NCI-H2227 (cell line): ENCODE measurements at regions not wholly inside any gene's neighbourhood (a gene's known extent, or its start where the extent isn't known, plus 50 kb on each side); places are given as distances from the start of the nearest gene placed in this dataset.

ENCODE experiments used
- DNase-seq: peaks from one replicate; lab custom pipeline; 2025; ENCODE audit not compliant: unreplicated experiment; lab: John Stamatoyannopoulos, UW

DNA sequence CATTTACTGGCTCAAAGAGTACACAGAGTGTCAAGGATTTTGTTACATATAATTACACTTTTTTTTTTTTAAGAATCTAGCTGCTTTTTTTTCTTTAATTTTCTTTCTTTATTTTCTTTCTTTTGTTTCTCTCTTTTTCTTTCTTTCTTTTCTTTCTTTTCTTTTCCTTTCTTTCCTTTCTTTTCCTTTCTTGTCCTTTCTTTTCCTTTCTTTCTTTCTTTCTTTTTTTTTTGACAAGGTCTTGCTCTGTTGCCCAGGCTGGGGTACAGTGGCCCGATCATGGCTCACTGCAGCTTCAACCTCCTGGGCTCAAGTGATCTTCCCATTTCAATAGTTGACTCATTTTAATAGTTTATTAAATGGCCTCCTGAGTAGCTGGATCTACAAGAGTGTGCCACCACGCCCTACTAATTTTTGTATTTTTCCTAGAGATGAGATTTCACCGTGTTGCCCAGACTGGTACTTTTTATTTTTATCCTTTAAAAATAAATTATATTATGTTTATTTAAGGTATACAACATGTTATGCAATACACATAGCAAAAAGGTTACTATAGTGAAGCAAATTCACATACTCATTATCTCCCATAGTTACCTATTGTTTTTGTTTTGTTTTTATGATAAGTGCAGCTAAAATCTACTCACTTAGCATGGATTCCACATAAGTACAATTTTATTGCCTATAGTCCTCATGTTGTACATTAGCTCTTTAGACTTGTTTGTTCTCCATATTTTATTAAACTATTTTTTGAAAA is 381.5 kb upstream of the KLF4 start:
- no peak for DNase-seq

DNA sequence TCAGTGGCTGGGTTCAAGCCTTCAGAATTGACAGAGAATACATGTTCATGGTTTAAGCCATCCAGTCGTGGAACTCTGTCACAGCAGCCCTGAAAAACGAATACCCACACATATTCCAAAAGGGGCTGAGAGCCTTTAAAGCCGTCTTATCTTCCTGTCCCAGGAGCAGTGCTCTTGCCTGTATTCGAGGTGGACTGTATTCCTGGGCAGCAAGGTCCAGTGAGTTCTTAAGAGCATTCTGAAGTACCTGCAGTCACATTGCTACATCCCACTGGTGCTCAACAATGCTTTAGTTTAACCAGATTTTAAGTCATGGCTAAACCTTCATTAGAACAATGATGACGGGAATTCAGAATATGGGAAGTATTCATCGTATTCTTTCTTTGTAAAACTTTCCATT is 380.7 kb upstream of the KLF4 start:
- DNase-seq = no peak

DNA sequence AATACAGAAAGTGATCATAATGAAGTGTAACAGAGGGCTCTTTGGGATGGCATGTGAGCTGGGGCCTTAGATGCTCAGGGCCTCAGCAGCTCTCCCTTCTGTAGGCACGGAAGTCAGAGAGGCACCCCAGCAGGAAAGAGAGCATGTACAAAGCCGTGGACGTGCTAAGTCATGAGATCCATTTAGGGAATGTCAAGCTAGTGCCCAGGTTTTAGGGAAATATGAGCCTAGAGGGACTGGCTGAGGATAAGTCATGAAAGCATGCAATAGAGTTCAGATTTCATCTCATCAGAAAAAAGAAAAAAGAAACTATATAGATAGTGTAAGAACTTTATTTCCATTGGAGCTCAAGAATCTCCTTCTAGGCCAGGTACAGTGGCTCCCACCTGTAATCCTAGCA is 379.5 kb upstream of the KLF4 start:
- no peak for DNase-seq

DNA sequence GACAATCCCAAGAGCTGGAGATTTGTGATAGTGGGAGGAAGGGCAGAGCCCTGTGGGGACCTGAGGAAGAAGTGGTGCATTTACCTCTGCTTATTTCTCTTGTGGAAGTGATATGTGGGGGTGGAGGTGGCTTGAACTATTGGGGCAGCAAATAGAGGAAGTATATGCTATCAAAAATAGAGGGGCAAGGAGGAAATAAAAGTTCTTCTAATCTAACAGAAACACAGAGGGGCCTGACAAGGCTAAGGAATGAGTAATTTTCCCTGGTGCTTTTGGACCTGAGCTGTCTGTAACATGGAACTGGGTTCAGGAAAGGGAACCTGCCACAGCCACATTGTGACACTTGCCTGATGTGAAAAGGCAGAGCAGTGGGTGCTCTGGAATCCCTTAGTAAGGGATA is 378.6 kb upstream of the KLF4 start:
- no peak for DNase-seq

DNA sequence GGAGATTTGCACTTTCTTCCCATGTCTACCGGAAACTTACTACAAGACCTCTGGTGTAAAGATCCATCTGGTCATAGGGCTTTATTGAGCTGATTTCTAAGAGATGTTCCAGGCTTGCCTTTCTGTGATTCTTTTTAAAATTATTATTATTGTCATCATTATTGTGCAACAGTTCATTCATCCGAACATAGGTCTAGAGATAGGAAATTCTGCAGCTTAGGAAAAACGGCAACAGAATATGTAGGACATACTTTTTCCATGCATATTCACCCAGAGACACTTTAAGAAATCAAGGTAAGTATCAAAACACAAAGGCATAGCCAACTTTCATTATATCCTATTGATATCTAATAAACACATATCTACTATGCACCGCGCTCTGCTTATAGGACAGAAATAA is 378.2 kb upstream of the KLF4 start:
- no peak for DNase-seq

DNA sequence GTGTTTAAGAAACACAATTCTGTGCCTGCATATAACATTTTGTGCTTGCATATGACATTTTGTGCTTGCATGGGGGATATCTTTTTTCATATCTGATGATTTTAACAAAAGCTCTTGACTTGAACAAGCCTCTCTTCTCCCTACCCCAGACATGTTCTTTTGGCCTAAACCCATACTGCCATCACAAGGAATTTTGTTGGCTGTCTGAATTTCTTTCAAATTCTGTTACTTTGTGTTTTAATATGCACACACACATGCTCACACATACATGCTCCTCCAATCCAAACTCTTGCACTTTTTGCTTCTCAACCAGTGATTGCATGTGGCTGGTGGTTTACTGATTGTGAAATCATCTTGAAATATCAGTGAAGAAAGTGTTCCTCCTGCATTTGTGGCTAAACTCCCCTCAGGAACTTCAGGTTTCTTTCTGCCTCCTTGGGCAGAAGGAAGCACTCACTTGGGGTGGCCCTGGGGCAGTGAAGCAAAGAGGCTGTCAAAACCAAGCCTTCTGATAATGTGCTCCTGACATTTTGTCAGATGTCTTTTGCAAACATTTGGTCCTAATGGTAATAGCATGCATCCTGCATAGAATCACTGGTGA is 377.2 kb upstream of the KLF4 start:
- no peak for DNase-seq

DNA sequence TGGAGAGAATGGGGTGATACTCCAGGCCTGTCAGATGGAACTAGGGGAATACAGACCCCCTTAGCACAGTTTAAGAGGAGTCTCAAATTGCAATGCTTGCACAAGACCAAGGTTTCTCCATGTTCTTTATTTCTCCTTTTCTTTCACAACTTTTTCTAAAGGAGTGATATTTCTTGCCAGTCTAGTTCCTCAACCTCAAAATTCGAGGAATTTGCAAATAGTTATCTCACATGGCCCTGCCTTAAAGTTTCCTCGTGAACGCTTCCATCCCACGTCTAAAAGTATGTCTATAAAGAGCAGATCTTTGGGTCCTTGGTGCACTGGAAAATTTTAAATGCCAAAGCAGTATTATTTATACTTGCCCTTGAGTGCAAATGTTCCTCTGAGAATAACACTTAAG is 373.8 kb upstream of the KLF4 start:
- DNase-seq = no peak

DNA sequence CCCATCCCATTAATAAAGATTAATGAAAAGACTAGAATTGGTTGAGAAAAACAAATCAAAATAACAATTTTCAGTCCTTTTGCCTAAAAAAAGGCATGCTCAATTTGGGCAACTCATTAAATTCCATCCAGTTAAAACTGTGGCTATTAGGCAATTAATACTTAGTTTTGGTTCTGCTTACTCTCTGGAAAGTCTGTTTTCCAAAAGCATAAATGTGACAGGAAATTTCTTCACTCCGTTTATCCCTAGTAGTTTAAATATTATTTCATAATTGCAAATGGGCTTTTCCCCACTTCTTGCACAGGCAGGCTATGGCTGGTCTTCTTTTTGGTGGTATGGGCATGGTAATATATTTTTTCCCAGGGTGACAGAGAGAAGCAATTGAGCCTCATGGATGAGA is 373.3 kb upstream of the KLF4 start:
- no peak for DNase-seq

DNA sequence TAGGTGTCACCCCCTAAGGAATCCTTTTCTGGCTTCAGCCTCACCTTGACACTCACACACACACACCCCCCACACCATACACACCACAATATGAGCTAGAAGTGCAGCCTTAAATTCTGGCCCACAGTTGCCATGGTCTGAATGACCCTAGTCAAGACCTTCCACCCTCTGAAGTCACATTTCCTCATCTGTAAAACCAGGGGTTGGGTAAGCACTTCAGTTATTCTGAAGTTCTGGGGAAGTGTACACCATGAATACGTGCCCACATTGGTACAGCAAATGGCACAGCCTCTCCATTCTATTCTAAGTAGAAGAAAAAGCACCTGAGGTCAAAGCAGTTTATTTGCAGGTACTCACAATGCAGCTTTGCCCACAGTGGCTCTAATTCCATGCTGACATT is 372.8 kb upstream of the KLF4 start:
- DNase-seq = no peak

DNA sequence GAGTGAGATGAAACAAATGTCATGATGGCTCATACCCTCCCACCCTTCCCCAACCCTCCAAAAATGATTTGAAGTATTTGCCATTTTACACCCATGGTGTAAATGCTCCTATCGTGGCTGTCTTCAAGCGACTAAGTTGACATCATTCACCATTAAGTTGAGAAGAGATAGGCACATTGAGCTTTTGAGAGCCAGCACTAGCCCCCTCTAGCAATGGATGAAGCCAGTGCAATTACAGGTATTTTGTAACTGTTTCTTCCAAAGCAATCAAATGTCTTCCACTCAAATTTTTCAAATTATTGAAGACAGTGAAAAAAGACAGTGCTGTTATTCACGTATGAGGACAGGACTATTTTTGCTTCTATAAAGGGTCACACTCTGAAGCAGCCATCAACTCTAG is 371.5 kb upstream of the KLF4 start:
- no peak for DNase-seq

DNA sequence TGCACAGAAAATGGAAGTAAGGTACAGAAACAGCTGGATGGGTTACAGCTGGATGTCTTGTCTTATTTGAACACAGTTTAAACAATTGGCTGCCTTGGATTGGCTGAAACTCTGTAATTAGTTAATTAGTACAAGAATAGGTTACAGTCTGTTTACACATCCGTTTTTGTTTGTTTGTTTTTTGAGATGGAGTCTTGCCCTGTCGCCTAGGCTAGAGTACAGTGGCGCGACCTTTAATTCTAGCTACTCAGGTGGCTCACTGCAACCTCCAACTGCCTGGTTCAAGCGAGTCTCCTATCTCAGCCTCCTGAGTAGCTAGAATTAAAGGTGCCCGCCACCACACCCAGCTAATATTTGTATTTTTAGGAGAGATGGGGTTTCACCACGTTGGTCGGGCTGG is 368.7 kb upstream of the KLF4 start:
- no peak for DNase-seq

DNA sequence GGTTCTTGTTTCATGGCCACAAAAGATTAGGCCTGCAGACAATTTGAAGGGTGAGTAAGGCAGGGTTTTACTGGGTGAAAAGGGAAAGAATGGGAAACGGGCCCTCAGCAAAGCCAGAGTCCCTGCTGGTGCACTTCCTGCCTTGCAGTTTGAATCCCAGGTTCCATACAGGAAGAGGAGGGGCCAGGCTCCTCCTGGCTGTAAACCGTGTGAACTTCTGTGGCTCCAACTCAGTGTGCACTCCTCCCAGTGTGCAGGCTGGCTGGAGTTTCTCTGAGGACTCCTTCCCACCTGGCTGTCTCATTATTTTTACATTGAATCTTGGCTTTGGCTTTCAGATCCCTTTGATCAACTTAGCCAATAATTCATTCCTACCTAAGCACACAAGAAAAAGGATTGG is 367.1 kb upstream of the KLF4 start:
- no peak for DNase-seq

DNA sequence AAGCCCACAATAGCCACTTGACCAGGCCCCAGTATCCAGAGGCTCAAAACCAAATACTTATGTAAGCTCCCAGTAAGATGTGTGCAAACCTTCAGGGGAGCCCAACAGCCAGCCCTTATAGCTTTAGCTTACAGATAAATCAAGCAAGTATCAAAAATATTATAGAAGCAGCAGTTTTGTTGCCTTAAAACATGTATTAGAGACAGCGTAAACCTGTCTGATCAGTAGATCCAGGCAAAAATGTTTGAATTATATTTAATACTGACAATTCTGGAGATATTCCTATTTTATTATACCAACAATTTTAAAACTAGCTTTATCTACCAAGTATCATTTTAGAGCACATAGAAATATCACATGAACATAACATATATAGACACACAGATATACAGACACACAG is 365.6 kb upstream of the KLF4 start:
- DNase-seq = no peak

DNA sequence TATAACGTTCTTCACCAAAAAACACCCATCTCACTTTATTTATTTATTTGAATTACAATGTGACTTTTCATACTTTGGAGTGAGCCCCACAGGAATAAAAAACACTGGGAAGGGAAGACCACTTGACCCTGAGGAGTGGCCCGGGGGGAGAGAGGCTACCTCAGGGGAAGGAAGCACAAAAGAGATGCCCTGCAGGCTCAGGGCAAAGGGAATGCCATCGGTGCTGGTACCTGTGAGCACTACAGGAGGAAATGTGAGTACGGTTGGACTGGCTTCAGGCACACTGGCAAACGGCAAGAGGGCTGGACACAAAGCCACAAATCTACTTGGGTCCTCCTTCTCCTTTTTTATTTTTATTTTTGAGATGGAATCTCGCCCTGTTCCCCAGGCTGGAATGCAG is 363.9 kb upstream of the KLF4 start:
- no peak for DNase-seq

DNA sequence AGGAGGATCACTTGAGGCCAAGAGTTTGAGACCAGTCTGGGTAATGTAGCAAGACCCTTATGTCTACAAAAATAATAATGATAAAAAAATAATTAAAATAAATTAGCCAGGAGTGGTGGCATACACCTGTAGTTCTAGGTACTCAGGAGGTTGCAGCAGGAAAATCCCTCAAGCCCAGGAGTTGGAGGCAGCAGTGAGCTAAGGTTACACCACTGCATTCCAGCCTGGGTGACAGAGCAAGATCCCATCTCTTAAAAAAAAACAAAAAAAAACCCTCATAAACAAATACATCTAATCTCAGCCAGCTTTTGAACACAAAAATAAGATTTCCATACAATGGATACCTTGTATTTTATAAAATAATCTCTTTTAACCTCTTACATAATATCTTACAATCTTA is 363.3 kb upstream of the KLF4 start:
- DNase-seq = no peak

DNA sequence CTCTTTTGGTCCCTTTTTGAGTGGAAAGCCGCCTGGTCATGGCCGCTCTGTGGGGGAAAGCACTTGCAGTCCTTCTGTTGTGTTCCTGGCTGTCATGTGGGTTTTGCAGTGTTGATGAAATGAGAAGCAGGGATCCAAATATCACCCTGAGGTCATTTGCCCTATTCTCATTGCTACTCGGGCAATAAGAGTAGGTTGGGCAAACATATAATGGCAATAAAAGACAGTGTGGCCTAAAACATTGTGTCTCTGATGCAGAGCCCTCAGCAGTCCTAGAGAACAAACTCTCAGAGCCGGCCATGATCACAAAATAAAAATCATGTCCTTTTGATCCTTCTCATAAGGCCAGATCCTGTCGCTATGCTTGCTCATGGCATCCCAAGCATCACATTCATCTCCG is 361.1 kb upstream of the KLF4 start:
- no peak for DNase-seq

DNA sequence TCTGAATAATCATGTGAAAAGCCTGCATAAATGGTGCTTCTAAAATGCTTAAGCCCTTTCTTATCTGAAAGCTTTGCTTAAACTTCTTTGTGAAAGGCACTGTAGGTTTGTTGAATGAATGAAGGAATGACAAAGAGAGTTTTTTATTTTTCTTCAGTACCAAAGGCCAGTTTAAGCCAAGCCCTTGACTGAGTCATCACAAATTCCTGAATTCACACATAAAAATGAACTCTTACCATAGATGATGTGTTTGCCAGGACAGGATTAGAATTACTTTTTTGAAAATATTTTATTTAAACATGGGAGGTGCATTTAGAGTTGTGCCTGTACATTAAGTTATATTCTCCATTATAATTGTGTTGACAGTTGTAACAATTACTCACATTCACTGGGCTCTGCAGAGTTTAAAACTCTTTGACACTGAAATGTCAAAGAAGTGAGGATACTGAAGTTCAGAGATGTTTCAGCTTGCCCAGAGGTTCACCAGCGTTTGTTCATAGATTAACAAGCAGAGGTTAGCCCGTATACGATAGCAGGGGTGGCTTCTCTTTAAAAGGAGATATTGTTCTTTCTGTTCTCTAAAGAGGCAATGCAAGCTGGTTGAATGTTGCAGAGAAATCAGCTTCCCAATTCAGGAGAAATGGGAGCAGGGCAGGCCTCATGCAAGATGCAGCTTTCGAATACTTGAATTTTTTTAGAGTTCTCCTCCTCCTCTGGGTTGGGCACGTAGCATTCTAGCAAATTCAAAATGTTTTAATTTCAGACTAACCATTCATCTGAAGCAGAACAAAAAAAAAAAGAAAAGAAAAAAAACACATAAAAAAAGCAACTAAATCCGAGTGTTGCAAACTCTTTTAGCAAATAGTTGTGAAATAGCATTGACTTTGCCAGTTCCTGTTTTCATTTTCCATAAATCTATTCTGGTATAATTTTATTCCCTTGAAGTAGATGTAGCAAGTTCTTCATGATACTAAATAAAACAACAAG is 358.7 kb upstream of the KLF4 start:
- no peak for DNase-seq

DNA sequence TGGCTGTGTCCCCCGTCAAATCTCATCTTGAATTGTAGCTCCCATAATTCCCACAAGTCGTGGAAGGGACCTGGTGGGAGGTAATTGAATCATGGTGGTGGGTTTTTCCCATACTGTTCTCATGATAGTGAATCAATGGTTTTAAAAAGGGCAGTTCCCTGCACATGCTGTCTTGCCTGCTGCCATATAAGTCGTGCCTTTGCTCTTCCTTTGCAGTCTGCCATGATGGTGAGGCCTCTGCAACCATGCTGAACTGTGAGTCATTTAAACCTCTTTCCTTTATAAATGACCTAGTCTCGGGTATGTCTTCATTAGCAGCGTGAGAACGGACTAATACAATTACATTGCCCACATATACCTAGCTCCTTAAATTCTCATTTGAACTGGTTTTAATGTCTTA is 353.0 kb upstream of the KLF4 start:
- no peak for DNase-seq

DNA sequence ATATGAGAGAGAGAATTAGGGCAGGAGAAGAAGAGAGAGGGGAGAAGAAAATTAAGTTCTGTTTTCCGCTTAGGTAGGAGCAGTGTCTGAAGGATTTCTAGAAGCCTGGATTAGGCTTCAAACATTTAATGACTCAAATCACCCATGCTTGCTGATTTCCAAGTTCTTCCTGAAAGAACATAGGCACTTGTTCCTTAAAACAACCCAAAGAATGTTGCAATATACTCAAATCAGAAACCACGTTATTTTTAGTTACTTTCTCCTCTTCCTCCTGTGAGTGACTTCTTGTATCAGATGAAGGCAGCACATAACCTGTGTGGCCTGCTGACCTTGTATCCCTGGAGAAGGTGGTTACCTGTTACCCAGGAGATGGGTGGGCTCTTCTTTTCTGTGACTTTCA is 351.5 kb upstream of the KLF4 start:
- no peak for DNase-seq

DNA sequence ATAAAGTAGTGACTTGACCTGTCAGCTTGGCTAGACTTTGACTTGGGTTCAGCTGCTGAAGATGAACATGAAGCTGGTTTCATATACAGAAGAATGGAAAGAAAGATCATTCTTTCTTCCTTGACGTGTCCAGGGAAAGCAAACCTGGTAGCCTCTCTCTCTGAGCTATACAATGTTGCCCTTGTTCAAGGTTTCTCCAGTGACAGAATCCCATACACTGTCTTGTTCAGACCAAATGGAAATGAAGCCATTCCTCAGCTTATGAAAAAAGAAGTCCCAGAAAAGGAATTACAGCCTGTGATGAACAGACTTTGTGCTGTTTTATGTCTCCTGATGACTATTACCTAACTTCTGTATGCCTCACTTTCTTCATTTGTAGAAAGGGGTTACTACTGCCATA is 349.8 kb upstream of the KLF4 start:
- no peak for DNase-seq

DNA sequence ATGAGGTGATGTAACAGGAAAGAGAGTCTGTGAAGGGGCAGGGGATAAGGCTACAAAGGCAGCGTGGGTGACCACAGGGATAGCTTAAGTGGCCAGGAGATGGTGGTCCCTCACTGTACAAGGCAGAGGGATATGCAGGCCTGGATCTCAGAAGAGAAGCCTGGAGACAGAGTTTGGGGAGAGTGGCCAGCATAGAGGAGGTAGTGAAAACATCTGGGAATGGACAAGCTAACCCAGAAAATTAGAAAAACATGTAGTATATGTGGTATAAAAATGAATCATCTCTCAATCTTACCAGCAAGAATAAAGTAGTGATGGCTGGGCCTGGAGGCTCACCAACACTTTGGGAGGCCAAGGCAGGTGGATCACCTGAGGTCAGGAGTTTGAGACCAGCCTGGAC is 349.2 kb upstream of the KLF4 start:
- DNase-seq = no peak

DNA sequence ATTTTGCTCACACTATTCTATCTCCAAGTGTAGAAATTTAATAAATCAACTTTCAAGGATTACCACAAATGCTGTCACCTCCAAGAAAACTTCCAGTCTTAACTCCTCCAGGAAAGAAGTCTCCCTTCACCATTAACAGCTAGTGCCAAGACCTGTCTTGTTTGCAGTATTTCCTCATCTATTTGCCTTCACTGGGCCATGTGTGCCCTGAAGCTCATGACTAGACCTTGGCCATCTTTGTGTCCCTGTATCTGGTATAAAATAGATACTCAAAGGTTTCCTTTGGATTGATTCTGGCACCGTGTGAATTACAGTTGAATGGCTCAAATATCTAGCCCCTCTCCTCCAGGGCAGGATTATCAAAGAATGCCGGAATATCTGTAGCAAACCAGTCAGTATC is 346.7 kb upstream of the KLF4 start:
- no peak for DNase-seq
